ENCODE measurements at regions not wholly inside any gene's neighbourhood (a gene's known extent, or its start where the extent isn't known, plus 50 kb on each side); places are given as distances from the start of the nearest gene placed in this dataset.

DNA sequence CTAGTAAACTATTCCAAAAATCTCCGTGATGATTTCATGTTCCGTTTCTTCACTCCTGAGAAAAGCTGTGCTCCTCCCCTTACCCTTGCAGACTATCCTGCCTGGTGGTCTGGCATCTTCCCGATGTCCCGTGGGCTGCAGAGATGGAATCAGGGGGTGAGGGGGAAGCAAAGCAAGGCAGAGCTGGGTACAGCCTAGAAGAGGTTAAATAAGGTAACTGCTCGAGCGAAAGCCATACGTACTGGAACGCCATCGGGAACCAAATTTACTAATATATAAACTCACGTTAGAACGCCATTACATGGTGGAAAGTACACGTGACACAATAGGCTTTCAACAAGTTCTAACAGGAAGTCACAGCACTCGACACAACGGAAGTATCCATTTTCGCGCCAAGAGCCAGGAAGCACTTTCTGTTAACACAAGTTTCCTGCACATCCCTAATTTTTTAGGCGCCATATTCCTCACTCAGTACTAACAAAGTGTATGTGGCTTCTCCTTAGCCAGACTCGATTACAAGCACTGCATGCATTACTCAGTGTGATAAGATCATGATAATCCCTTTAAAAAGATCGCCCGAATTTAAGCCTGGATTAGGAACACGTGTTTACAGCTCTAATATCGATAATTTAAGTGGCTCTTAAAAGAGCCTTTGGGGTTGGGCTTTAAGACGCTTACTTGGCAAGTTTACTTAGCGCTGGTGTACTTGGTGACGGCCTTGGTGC, 101.6 kb upstream of the PRSS16 start:
- peak overlapping the region; percentile 89 for H2AK9ac ChIP-seq (replicated peaks; ENCODE audit: low read depth, low read length, poor library complexity)
- intact Hi-C loops (cut with micrococcal nuclease) (loop anchor here (1.0 to 5.0 kb wide), 5 partner anchors 13 to 1124 kb away; a partner anchor contains a TSS), dilution Hi-C loops (cut with HindIII; ENCODE audit: low sequenced_read_pairs, unreplicated experiment) (loop anchor here (25.0 kb wide), 1 partner anchor 741 kb away; a partner anchor contains a TSS), in situ Hi-C loops (cut with MboI; ENCODE audit: low sequenced_read_pairs) (loop anchor here (5.0 to 25.0 kb wide), 3 partner anchors 746 to 959 kb away; a partner anchor contains a TSS)
- peak overlapping the region; percentile 32 to 89 for H4K8ac ChIP-seq (ENCODE audit: low read depth in 2 of 2, low read length in 2 of 2)
- peak overlapping the region; percentile 90 for H3K56ac ChIP-seq (ENCODE audit: extremely low read depth, insufficient read depth, low read length)
- H4K5ac ChIP-seq (ENCODE audit: low read depth, low read length) = peak overlapping the region; percentile 90
- peak overlapping the region; percentile 93 for H3K23ac ChIP-seq (ENCODE audit: low read depth, low read length)
- H3K36me3 ChIP-seq (ENCODE audit: control insufficient read depth, insufficient read depth, low read length) = no peaks in the 10 kb centered on the region
- H3K4me1 ChIP-seq (ENCODE audit: control insufficient read depth, insufficient read depth, low read length) = peaks cover 2% of the 10 kb centered on the region; the same call in 1 of the 2 replicates
- ATAC-seq (ENCODE audit: low read depth) (peak; percentile 26), DNase-seq (peak; percentile 91)
- no peaks in the 10 kb centered on the region for H3K9me1 ChIP-seq (ENCODE audit: insufficient read depth, low read length)
- ChIA-PET POLR2A (ENCODE audit: unreplicated experiment) (interaction anchor here (0.6 to 1.6 kb wide), 5 partner anchors 13 to 871 kb away, joined by 3 to 18 read pairs (median 5); a partner anchor contains a TSS), CTCF (interaction anchor here (0.6 kb wide), 1 partner anchor 42 kb away, joined by 3 read pairs; no protein-coding TSS in a partner anchor)
- peak overlapping the region; percentile 81 for H4K91ac ChIP-seq (ENCODE audit: insufficient read depth, low read depth, low read length)
- H3K18ac ChIP-seq (ENCODE audit: low read depth, low read length) = peak overlapping the region; percentile 90
- H2BK15ac ChIP-seq (ENCODE audit: low read depth, low read length) = no peak overlapping the region
- H3K79me1 ChIP-seq (ENCODE audit: low read depth in 1 of 2, low read length in 2 of 2) = peaks cover 0 to 10% of the 10 kb centered on the region in 2 experiments; a peak in 1 of 4 replicates
- peak overlapping the region; percentile 86 for H3K4ac ChIP-seq (ENCODE audit: low read depth, low read length)
- 0% methylated on average over 5 of the region's 25 CpGs; no CpG with 5 or more reads in 1 of the 2 experiments for WGBS, 2 experiments (ENCODE audit: extremely low coverage in 2 of 2, insufficient read length in 1 of 2)
- peak overlapping the region; percentile 88 for H2AK5ac ChIP-seq (ENCODE audit: low read depth, low read length)
- H2BK20ac ChIP-seq (ENCODE audit: low read depth, low read length) = peak overlapping the region; percentile 52; the same call in 1 of the 2 replicates
- peak overlapping the region; percentile 93 for H3K4me2 ChIP-seq (ENCODE audit: low read depth, low read length)
- peak overlapping the region; percentile 95 for H3K9ac ChIP-seq (ENCODE audit: low read depth, low read length)
- no TSS peak for BruUV-seq (replicated peaks)
- peak overlapping the region; percentile 94 for H2BK5ac ChIP-seq (ENCODE audit: low read depth, low read length, poor library complexity, severe bottlenecking)
- H2AFZ ChIP-seq (replicated peaks; ENCODE audit: low read length, poor library complexity) = peak overlapping the region; percentile 89
- H2BK120ac ChIP-seq (ENCODE audit: low read depth, low read length) = peak overlapping the region; percentile 58
- no peaks in the 10 kb centered on the region for H3K27me3 ChIP-seq (ENCODE audit: control insufficient read depth, insufficient read depth, low read length)
- H3K27ac ChIP-seq (ENCODE audit: insufficient read depth, low read length) = peak overlapping the region; percentile 96
- H4K20me1 ChIP-seq (ENCODE audit: insufficient read depth, low read length) = no peaks in the 10 kb centered on the region
- H3K4me3 ChIP-seq (ENCODE audit: insufficient read depth, low read depth, low read length) = peak overlapping the region; percentile 85
- H3K14ac ChIP-seq (replicated peaks; ENCODE audit: low read depth, low read length) = peak overlapping the region; percentile 88
- H3K9me3 ChIP-seq (ENCODE audit: control insufficient read depth, insufficient read depth, low read length) = no peaks in the 10 kb centered on the region
- peak; percentile 63 for TF ChIP-seq BHLHE40 (IDR thresholded peaks at IDR 0.05; ENCODE audit: low read depth, low read length)
- TF ChIP-seq CHD1 (IDR thresholded peaks at IDR 0.05; ENCODE audit: low read depth, low read length) = peak; percentile 73; the same call in 1 of the 2 replicates
- TF ChIP-seq POLR2A (IDR thresholded peaks at IDR 0.05; ENCODE audit: low read depth, low read length) = peak; percentile 82
- no peak for TF ChIP-seq RAD21 (IDR thresholded peaks at IDR 0.05; ENCODE audit: low read length)
- TF ChIP-seq, protein P1, sequence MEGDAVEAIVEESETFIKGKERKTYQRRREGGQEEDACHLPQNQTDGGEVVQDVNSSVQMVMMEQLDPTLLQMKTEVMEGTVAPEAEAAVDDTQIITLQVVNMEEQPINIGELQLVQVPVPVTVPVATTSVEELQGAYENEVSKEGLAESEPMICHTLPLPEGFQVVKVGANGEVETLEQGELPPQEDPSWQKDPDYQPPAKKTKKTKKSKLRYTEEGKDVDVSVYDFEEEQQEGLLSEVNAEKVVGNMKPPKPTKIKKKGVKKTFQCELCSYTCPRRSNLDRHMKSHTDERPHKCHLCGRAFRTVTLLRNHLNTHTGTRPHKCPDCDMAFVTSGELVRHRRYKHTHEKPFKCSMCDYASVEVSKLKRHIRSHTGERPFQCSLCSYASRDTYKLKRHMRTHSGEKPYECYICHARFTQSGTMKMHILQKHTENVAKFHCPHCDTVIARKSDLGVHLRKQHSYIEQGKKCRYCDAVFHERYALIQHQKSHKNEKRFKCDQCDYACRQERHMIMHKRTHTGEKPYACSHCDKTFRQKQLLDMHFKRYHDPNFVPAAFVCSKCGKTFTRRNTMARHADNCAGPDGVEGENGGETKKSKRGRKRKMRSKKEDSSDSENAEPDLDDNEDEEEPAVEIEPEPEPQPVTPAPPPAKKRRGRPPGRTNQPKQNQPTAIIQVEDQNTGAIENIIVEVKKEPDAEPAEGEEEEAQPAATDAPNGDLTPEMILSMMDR (conservative IDR thresholded peaks at IDR 0.05; ENCODE audit: low read depth, low read length) = no peak
- no peak for TF ChIP-seq MAFK (IDR thresholded peaks at IDR 0.05; ENCODE audit: low read depth, low read length)
- TF ChIP-seq SMC3 (IDR thresholded peaks at IDR 0.05; ENCODE audit: low read depth, low read length) = no peak
- TF ChIP-seq, protein P2, sequence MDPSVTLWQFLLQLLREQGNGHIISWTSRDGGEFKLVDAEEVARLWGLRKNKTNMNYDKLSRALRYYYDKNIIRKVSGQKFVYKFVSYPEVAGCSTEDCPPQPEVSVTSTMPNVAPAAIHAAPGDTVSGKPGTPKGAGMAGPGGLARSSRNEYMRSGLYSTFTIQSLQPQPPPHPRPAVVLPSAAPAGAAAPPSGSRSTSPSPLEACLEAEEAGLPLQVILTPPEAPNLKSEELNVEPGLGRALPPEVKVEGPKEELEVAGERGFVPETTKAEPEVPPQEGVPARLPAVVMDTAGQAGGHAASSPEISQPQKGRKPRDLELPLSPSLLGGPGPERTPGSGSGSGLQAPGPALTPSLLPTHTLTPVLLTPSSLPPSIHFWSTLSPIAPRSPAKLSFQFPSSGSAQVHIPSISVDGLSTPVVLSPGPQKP (IDR thresholded peaks at IDR 0.05; ENCODE audit: borderline replicate concordance, low read depth, low read length) = no peak
- TF ChIP-seq NFE2L2 (IDR thresholded peaks at IDR 0.05; ENCODE audit: low read depth, low read length) = no peak
- no peak for TF ChIP-seq MAZ (IDR thresholded peaks at IDR 0.05; ENCODE audit: borderline replicate concordance, low read depth, low read length)
- no peak for TF ChIP-seq FOS (IDR thresholded peaks at IDR 0.05; ENCODE audit: low read depth, low read length)
- TF ChIP-seq CEBPB (IDR thresholded peaks at IDR 0.05; ENCODE audit: low read depth, low read length) = no peak
- TF ChIP-seq, protein P3, sequence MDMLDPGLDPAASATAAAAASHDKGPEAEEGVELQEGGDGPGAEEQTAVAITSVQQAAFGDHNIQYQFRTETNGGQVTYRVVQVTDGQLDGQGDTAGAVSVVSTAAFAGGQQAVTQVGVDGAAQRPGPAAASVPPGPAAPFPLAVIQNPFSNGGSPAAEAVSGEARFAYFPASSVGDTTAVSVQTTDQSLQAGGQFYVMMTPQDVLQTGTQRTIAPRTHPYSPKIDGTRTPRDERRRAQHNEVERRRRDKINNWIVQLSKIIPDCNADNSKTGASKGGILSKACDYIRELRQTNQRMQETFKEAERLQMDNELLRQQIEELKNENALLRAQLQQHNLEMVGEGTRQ (IDR thresholded peaks at IDR 0.05; ENCODE audit: low read depth, low read length) = peak; percentile 83
- no peak for TF ChIP-seq RCOR1 (IDR thresholded peaks at IDR 0.05; ENCODE audit: insufficient replicate concordance, low read length)

All from IMR-90 (cell line).